Heart left ventricle (tissue), 16 donors: ENCODE measurements at regions not wholly inside any gene's neighbourhood (a gene's known extent, or its start where the extent isn't known, plus 50 kb on each side); places are given as distances from the start of the nearest gene placed in this dataset.

Source experiments
- ATAC-seq, 4 donors: fragments of 200-7000 bp; cut with Tn5 transposase; one replicate each; pipeline ENCODE4 v1.9.1; 2020 to 2022; ENCODE audit warnings: moderate library complexity in 4 of 4, mild to moderate bottlenecking in 3 of 4, moderate number of reproducible peaks in 1 of 4
- DNase-seq, 5 donors: peaks; one replicate each; pipeline ENCODE4 v3.0.0-alpha.2; 2020
- H3K27ac ChIP-seq, 12 donors: fragments of 200-600 bp; sonication (generic) in 4 of 12; one replicate each; pipeline versions ENCODE4 v1.5.0 to v1.8.0; 2016 to 2022; ENCODE audit warnings: mild to moderate bottlenecking in 2 of 12
- H3K27me3 ChIP-seq, 9 donors: fragments of 200-600 bp; sonication (generic) in 2 of 9; one replicate each; pipeline versions ENCODE4 v1.5.1 to v1.8.0; 2016 to 2022; ENCODE audit warnings: mild to moderate bottlenecking in 3 of 9
- H3K36me3 ChIP-seq, 9 donors: fragments of 200-600 bp; sonication (generic) in 2 of 9; one replicate each; pipeline versions ENCODE4 v1.5.0 to v1.8.0; 2018 to 2022; ENCODE audit warnings: mild to moderate bottlenecking in 2 of 9
- H3K4me1 ChIP-seq, 12 donors: fragments of 200-600 bp; sonication (generic) in 4 of 12; one replicate each; pipeline versions ENCODE4 v1.5.0 to v1.8.0; 2016 to 2022; ENCODE audit warnings: mild to moderate bottlenecking in 3 of 12
- H3K4me3 ChIP-seq, 12 donors: fragments of 200-600 bp; sonication (generic) in 4 of 12; one replicate each; pipeline versions ENCODE4 v1.5.0 to v1.8.0; 2017 to 2022; ENCODE audit warnings: mild to moderate bottlenecking in 9 of 12, moderate library complexity in 4 of 12
- H3K9me3 ChIP-seq, 12 donors: fragments of 200-600 bp; sonication (generic) in 4 of 12; one replicate each; pipeline versions ENCODE4 v1.5.0 to v1.8.0; 2016 to 2022; ENCODE audit warnings: mild to moderate bottlenecking in 1 of 12
- CTCF ChIP-seq, 12 donors: fragments of 200-600 bp; sonication (generic) in 4 of 12; IDR thresholded peaks; one replicate each; pipeline versions ENCODE4 v1.5.0 to v1.8.0; 2018 to 2022; ENCODE audit warnings: antibody characterized with exemption in 12 of 12, mild to moderate bottlenecking in 5 of 12
- POLR2A ChIP-seq, 2 donors: fragments of 450-650 bp; IDR thresholded peaks; one replicate each; pipeline ENCODE4 v1.6.1; 2017; ENCODE audit warnings: antibody characterized with exemption in 2 of 2, mild to moderate bottlenecking in 2 of 2, moderate library complexity in 2 of 2
- WGBS, 4 donors: extraction: QIAGEN DNeasy Blood & Tissue Kit in 2 of 4; methylation state at CpG; one replicate each; pipeline versions ENCODE4 v1.1.5 to v1.1.7; 2013 to 2018; 5-methylcytosine and 5-hydroxymethylcytosine counted together
- intact Hi-C, 10 donors: fragments of 100-400 bp; cut with DNase I; formaldehyde crosslinking; loops; one replicate each; pipeline versions ENCODE4 v1.11.1 to v1.14.2; 2022
- donor health status: ischemic (EF 13 %, LVEDD 7.1; RV severe dilation, severe dysfunction).
- donor health status: healthy with polysubstance abuse.
- donor health status: DM: no; HTN: yes; CAD: no.
- donor health status: DM: no; HTN: no; CAD: no.
- donor health status: ischemic (EF 25% LVEDD 6.9; RV normal size, moderate dysfunction).
- donor health status: ischemic (EF 25% LVEDD 5.7; RV mildly dilated, moderate dysfunction).
- donor health status: healthy.
- donor health status: DM: yes; HTN: yes; CAD: no.
- donor health status: ischemic (EF 35%, LVEDD 5.7; RV mildly dilated, moderate dysfunction).
- donor health status: nonischemic (EF 11% LVEDD 7.7; RV severe dilation, severe dysfunction).
- donor health status: DM: yes; HTN: yes; CAD: no.
- donor health status: PGD.
- donor health status: ischemic (EF 29% LVEDD 5.4; RV normal size, mild dysfunction).
- donor health status: nonischemic (EF 23%, LVEDD 6.1; RV moderate dilation, normal function).

GRCh38 chr7:98456866-98457265 is 56.0 kb upstream of the BAIAP2L1 start:
- no peaks in the 10 kb centered on the region for H3K36me3 ChIP-seq
- no peak overlapping the region for H3K4me3 ChIP-seq
- H3K4me1 ChIP-seq, result no peaks in the 10 kb centered on the region
- WGBS, 4 donors, result 59 to 79% (median 77%) methylated on average over 6 of the region's 6 CpGs
- DNase-seq (no peak), ATAC-seq (no peak)
- peaks cover 0 to 7% (median 0%) of the 10 kb centered on the region in 12 donors for H3K9me3 ChIP-seq
- peaks cover 0 to 18% (median 0%) of the 10 kb centered on the region in 9 donors for H3K27me3 ChIP-seq
- TF ChIP-seq POLR2A (IDR thresholded peaks at IDR 0.05) (no peak), CTCF (IDR thresholded peaks at IDR 0.05) (no peak)
- H3K27ac ChIP-seq, result no peak overlapping the region
- intact Hi-C loops, result no loop called here

GRCh38 chr7:98452791-98453190 is 51.9 kb upstream of the BAIAP2L1 start:
- WGBS, 4 donors, result 89 to 91% (median 90%) methylated on average over 9 of the region's 9 CpGs
- H3K9me3 ChIP-seq, result peaks cover 0 to 7% (median 0%) of the 10 kb centered on the region in 12 donors

More at GRCh38 chr7:98452791-98453190, 51.9 kb upstream of the BAIAP2L1 start:
- Histone ChIP-seq H3K27ac (no peak overlapping the region), H3K4me3 (no peak overlapping the region), H3K36me3 (no peaks in the 10 kb centered on the region), H3K4me1 (no peaks in the 10 kb centered on the region), H3K27me3 (no peaks in the 10 kb centered on the region)
- no peak for DNase-seq
- TF ChIP-seq CTCF (IDR thresholded peaks at IDR 0.05) (no peak), POLR2A (IDR thresholded peaks at IDR 0.05) (no peak)
- intact Hi-C loops, result no loop called here
- no peak for ATAC-seq
